HepG2 (cell line): ENCODE measurements at regions not wholly inside any gene's neighbourhood (a gene's known extent, or its start where the extent isn't known, plus 50 kb on each side); places are given as distances from the start of the nearest gene placed in this dataset.

Experiments used
- GABPB1 ChIP-seq: IDR thresholded peaks from 2 replicates; pipeline ENCODE4 v1.6.1; 2016; ENCODE audit warnings: mild to moderate bottlenecking, missing genetic modification reagents, moderate library complexity, missing compliant biosample characterization
- KDM4B ChIP-seq: sonication (generic); formaldehyde crosslinking; IDR thresholded peaks from 2 replicates; pipeline ENCODE4 v1.4.0; 2020; ENCODE audit warnings: missing genetic modification reagents
- NPAS2 ChIP-seq: sonication (generic); formaldehyde crosslinking; IDR thresholded peaks from 2 replicates; pipeline ENCODE4 v1.8.0; 2022; ENCODE audit warnings: mild to moderate bottlenecking, missing genetic modification reagents, borderline replicate concordance
- RAD21 ChIP-seq: fragments of 450-650 bp; formaldehyde crosslinking; IDR thresholded peaks from 2 replicates; pipeline ENCODE4 v1.5.0; 2020; ENCODE audit warnings: mild to moderate bottlenecking
- SMC3 ChIP-seq: IDR thresholded peaks from 2 replicates; pipeline ENCODE4 v1.6.1; 2011; ENCODE audit warnings: low read length, improper control_type of control experiment
- SP4 ChIP-seq: sonication (generic); formaldehyde crosslinking; IDR thresholded peaks from 2 replicates; pipeline ENCODE4 v1.8.1; 2023; ENCODE audit warnings: mild to moderate bottlenecking, missing genetic modification reagents
- TCF7 ChIP-seq: sonication (generic); IDR thresholded peaks from 2 replicates; pipeline ENCODE4 v1.6.1; 2016; ENCODE audit warnings: antibody characterized with exemption, low read depth
- TEAD3 ChIP-seq: optimal IDR thresholded peaks from 2 replicates; pipeline ENCODE3; 2016; ENCODE audit warnings: borderline replicate concordance
- TSC22D2 ChIP-seq: sonication (generic); formaldehyde crosslinking; IDR thresholded peaks from 2 replicates; pipeline ENCODE4 v1.5.1; 2020; ENCODE audit warnings: missing genetic modification reagents, mild to moderate bottlenecking, borderline replicate concordance
- ZBTB4 ChIP-seq: sonication (generic); formaldehyde crosslinking; IDR thresholded peaks from 2 replicates; pipeline ENCODE4 v1.4.0; 2020; ENCODE audit warnings: missing genetic modification reagents, mild to moderate bottlenecking, borderline replicate concordance
- TF ChIP-seq, protein P1 (sequence below): IDR thresholded peaks from 2 replicates; pipeline ENCODE4 v1.6.1; 2012; ENCODE audit warnings: inconsistent platforms

DNA sequence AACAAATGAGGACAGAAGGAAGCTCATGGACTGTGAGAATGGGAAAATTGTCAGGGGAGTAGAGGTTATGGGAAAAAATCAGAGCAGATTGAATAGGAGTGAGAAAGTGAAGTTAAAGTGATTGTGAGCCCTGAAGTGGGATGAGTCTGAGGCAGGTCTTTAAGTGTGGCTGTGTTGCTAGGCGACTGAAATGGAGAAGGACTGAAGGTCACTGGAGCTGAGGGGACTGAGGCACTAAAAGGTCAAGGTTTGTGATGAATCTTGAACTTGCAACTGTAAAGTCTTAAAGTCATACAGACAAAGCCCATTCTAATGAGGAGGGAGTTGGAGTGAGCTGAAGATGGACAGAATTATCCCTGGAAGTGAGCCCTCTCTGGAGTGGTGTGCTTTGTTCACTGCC lies 518.9 kb downstream of the TUSC7 start:
- no peak for TF ChIP-seq GABPB1
- TF ChIP-seq RAD21 (CRISPR knock-in tag), result no peak
- TF ChIP-seq TSC22D2 (CRISPR knock-in tag), result no peak
- no peak for TF ChIP-seq SMC3
- no peak for TF ChIP-seq KDM4B (CRISPR knock-in tag)
- TF ChIP-seq, protein P1, sequence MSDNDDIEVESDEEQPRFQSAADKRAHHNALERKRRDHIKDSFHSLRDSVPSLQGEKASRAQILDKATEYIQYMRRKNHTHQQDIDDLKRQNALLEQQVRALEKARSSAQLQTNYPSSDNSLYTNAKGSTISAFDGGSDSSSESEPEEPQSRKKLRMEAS, result no peak
- no peak for TF ChIP-seq SP4 (CRISPR knock-in tag)
- no peak for TF ChIP-seq TCF7
- no peak for TF ChIP-seq TEAD3
- TF ChIP-seq NPAS2 (CRISPR knock-in tag), result no peak
- no peak for TF ChIP-seq ZBTB4 (CRISPR knock-in tag)
